ENCODE measurements at regions not wholly inside any gene's neighbourhood (a gene's known extent, or its start where the extent isn't known, plus 50 kb on each side); places are given as distances from the start of the nearest gene placed in this dataset.

- Histone ChIP-seq H3K4me3 (ENCODE audit: low read length) (no peak overlapping the region), H3K27ac (ENCODE audit: low read depth, low read length) (no peak overlapping the region), H3K9me3 (ENCODE audit: insufficient read depth, low read depth, low read length) (no peaks in the 10 kb centered on the region), H3K4me1 (ENCODE audit: insufficient read depth, low read length) (no peaks in the 10 kb centered on the region), H3K9ac (ENCODE audit: low read depth, low read length) (no peak overlapping the region), H3K27me3 (ENCODE audit: insufficient read depth, low read length) (no peaks in the 10 kb centered on the region), H3K36me3 (ENCODE audit: insufficient read depth, low read length) (no peaks in the 10 kb centered on the region)
- 92% methylated on average over 14 of the region's 14 CpGs for WGBS
These were observed 174.0 kb upstream of the DAB2 start for GRCh38 chr5:39598661-39599248.

DNA sequence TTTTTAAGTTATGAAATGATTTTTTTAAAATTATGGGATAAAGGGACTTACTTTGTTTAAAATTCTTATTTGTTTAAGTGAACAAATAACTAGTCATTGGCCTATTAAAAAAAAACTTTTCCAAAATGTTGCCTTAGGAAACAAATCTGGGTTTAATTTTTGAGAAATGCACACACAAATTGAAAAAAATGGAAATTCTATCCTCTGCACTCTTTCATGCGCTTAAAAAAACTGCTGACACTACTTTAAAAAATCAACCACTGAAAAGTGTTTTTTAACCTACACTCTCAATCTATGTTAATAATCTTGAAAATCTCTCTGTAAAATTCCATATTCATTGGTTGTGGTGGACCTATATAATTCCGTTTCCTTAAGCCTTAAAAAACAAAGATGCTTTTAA lies 163.4 kb upstream of the DAB2 start:
- 87% methylated on average over 1 of the region's 2 CpGs for WGBS
- no peaks in the 10 kb centered on the region for H3K4me1 ChIP-seq (ENCODE audit: insufficient read depth, low read length)
- H3K9ac ChIP-seq (ENCODE audit: low read depth, low read length) = no peak overlapping the region
- H3K27me3 ChIP-seq (ENCODE audit: insufficient read depth, low read length) = no peaks in the 10 kb centered on the region
- no peaks in the 10 kb centered on the region for H3K36me3 ChIP-seq (ENCODE audit: insufficient read depth, low read length)
- no peak overlapping the region for H3K27ac ChIP-seq (ENCODE audit: low read depth, low read length)
- no peaks in the 10 kb centered on the region for H3K9me3 ChIP-seq (ENCODE audit: insufficient read depth, low read depth, low read length)
- no peak overlapping the region for H3K4me3 ChIP-seq (ENCODE audit: low read length)

DNA sequence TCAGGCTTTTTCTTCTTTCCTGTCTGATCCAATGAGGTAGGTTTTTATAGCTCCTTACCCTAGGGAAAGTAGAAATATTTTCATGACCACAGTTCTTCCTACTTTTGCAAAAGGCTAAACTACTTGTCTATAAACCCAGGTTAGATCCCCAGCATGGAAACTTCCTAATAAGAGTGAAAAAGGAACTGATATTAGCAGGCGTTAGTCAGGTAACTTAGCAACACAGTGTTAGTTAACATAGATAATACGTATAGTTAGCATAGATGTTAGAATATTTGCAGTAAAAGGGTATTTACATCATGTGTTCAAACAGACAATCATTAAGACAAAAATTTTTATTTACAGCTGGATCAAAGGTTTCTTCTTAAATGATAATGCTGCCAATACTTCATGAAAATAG lies 162.9 kb upstream of the DAB2 start:
- WGBS = 100% methylated on average over 2 of the region's 2 CpGs
- Histone ChIP-seq H3K9ac (ENCODE audit: low read depth, low read length) (no peak overlapping the region), H3K4me3 (ENCODE audit: low read length) (no peak overlapping the region), H3K27me3 (ENCODE audit: insufficient read depth, low read length) (no peaks in the 10 kb centered on the region), H3K9me3 (ENCODE audit: insufficient read depth, low read depth, low read length) (no peaks in the 10 kb centered on the region), H3K36me3 (ENCODE audit: insufficient read depth, low read length) (no peaks in the 10 kb centered on the region), H3K27ac (ENCODE audit: low read depth, low read length) (no peak overlapping the region), H3K4me1 (ENCODE audit: insufficient read depth, low read length) (no peaks in the 10 kb centered on the region)

DNA sequence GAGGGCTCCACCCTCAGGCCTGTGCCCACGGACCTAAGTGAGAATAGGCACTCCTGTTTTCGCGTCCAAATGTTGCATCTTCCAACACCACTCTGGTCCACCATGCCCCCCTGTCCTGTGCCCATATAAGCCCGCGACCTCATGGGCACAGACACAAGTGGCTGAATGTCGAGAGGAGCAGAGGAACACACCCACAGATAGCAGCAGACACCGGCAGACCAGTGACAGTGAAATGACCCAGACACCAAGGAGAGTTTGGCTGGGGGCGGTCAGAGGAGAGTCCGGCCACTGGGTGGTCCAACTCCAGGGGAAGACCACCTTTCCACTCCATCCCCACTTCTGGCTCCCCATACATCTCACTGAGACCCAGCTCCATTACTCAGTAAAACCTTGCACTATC lies 161.4 kb upstream of the DAB2 start:
- Histone ChIP-seq H3K27me3 (ENCODE audit: insufficient read depth, low read length) (no peaks in the 10 kb centered on the region), H3K4me3 (ENCODE audit: low read length) (no peak overlapping the region), H3K4me1 (ENCODE audit: insufficient read depth, low read length) (no peaks in the 10 kb centered on the region), H3K36me3 (ENCODE audit: insufficient read depth, low read length) (no peaks in the 10 kb centered on the region), H3K9me3 (ENCODE audit: insufficient read depth, low read depth, low read length) (no peaks in the 10 kb centered on the region), H3K9ac (ENCODE audit: low read depth, low read length) (no peak overlapping the region), H3K27ac (ENCODE audit: low read depth, low read length) (no peak overlapping the region)
- 95% methylated on average over 9 of the region's 9 CpGs for WGBS

- H3K4me3 ChIP-seq (ENCODE audit: low read length) = no peak overlapping the region
- no peaks in the 10 kb centered on the region for H3K4me1 ChIP-seq (ENCODE audit: insufficient read depth, low read length)
- no peaks in the 10 kb centered on the region for H3K36me3 ChIP-seq (ENCODE audit: insufficient read depth, low read length)
- WGBS = 86% methylated on average over 1 of the region's 2 CpGs
- no peak overlapping the region for H3K27ac ChIP-seq (ENCODE audit: low read depth, low read length)
- H3K9ac ChIP-seq (ENCODE audit: low read depth, low read length) = no peak overlapping the region
- H3K9me3 ChIP-seq (ENCODE audit: insufficient read depth, low read depth, low read length) = no peaks in the 10 kb centered on the region
- no peaks in the 10 kb centered on the region for H3K27me3 ChIP-seq (ENCODE audit: insufficient read depth, low read length)
These were observed 160.1 kb upstream of the DAB2 start for GRCh38 chr5:39584927-39585326.

DNA sequence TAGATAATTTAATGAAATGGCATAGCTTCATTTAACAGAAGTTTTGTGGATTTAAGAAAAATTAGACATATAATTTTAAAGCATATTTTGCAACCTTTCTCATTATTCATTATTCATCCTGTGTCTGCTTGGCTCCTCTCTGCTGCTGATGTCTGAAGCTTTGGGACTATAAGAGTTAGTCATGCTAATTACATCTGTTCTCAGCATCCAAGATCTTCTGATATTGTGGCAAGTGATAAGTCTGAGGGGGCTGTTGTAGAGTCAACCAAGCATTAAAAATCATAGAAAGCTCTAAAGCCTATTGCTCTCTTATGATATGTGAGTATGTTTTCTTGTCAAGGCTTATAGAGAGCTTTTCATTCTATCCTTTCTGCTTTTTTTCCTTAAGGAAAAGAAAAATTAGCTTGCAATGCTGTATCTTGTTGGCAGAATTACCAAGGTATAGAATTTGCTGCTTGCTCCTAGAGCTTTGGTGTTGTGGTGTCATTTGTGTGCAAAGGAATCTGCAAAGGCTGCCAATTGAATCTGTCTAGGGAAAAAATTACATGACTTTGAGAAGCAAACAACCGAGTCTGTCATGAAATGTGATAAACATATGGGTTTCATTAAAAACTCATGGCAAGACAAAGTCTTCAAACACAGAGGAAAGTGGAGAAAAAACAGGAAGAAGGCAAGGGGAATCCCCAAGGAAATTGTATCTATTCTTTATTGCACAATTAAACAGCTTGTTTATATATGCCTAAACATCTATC lies 156.1 kb upstream of the DAB2 start:
- Histone ChIP-seq H3K9ac (ENCODE audit: low read depth, low read length) (no peak overlapping the region), H3K4me3 (ENCODE audit: low read length) (no peak overlapping the region), H3K36me3 (ENCODE audit: insufficient read depth, low read length) (no peaks in the 10 kb centered on the region), H3K27ac (ENCODE audit: low read depth, low read length) (no peak overlapping the region), H3K27me3 (ENCODE audit: insufficient read depth, low read length) (no peaks in the 10 kb centered on the region), H3K4me1 (ENCODE audit: insufficient read depth, low read length) (no peaks in the 10 kb centered on the region), H3K9me3 (ENCODE audit: insufficient read depth, low read depth, low read length) (no peaks in the 10 kb centered on the region)
- WGBS = 95% methylated on average over 1 of the region's 1 CpG

GRCh38 chr5:39579750-39580149 lies 155.0 kb upstream of the DAB2 start:
- Histone ChIP-seq H3K9ac (ENCODE audit: low read depth, low read length) (no peak overlapping the region), H3K9me3 (ENCODE audit: insufficient read depth, low read depth, low read length) (no peaks in the 10 kb centered on the region), H3K27ac (ENCODE audit: low read depth, low read length) (no peak overlapping the region), H3K27me3 (ENCODE audit: insufficient read depth, low read length) (no peaks in the 10 kb centered on the region), H3K36me3 (ENCODE audit: insufficient read depth, low read length) (no peaks in the 10 kb centered on the region), H3K4me1 (ENCODE audit: insufficient read depth, low read length) (no peaks in the 10 kb centered on the region), H3K4me3 (ENCODE audit: low read length) (no peak overlapping the region)
- WGBS = 87% methylated on average over 3 of the region's 3 CpGs

- H3K4me1 ChIP-seq (ENCODE audit: insufficient read depth, low read length) = no peaks in the 10 kb centered on the region
- no peaks in the 10 kb centered on the region for H3K36me3 ChIP-seq (ENCODE audit: insufficient read depth, low read length)
- H3K4me3 ChIP-seq (ENCODE audit: low read length) = no peak overlapping the region
- H3K27me3 ChIP-seq (ENCODE audit: insufficient read depth, low read length) = no peaks in the 10 kb centered on the region
- WGBS = 89% methylated on average over 2 of the region's 2 CpGs
- H3K9me3 ChIP-seq (ENCODE audit: insufficient read depth, low read depth, low read length) = no peaks in the 10 kb centered on the region
- H3K27ac ChIP-seq (ENCODE audit: low read depth, low read length) = no peak overlapping the region
- H3K9ac ChIP-seq (ENCODE audit: low read depth, low read length) = no peak overlapping the region
These were observed 154.2 kb upstream of the DAB2 start for GRCh38 chr5:39578887-39579497.

- WGBS = 66% methylated on average over 2 of the region's 2 CpGs
- Histone ChIP-seq H3K4me3 (ENCODE audit: low read length) (no peak overlapping the region), H3K4me1 (ENCODE audit: insufficient read depth, low read length) (no peaks in the 10 kb centered on the region)
These were observed 152.7 kb upstream of the DAB2 start for GRCh38 chr5:39577529-39577928.

DNA sequence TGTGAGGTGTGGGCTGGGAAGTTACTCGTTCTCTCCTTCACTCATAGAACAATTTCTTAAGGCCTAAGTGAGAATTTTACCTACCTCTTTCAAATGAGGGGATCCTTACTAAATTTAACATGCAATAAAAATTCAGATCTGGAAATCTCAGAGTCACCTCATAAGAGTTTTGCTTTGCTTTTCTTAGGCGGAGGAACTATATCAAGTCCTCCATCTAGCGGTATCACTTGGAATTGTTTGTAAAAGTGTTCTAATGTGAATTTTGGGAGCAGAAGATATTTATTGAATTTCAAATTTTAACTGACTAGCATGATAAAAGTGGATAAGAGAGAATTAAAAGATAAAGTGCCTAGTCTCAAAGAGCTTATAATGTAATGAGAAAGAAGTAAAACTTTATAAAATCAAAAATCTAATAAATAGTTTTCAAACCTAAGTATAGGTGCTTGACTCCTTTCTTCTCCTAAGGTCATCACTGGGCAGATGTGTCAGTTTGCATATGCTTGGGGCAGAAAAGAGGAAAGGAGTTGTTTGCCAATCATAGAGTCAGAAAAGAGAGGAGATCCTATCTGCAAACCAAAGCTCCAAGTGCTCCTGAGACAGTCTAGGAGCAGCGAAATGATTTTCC lies 145.7 kb upstream of the DAB2 start:
- Histone ChIP-seq H3K9me3 (ENCODE audit: insufficient read depth, low read depth, low read length) (no peaks in the 10 kb centered on the region), H3K9ac (ENCODE audit: low read depth, low read length) (no peak overlapping the region), H3K27me3 (ENCODE audit: insufficient read depth, low read length) (no peaks in the 10 kb centered on the region), H3K4me3 (ENCODE audit: low read length) (no peak overlapping the region), H3K36me3 (ENCODE audit: insufficient read depth, low read length) (no peaks in the 10 kb centered on the region), H3K27ac (ENCODE audit: low read depth, low read length) (no peak overlapping the region), H3K4me1 (ENCODE audit: insufficient read depth, low read length) (no peaks in the 10 kb centered on the region)
- WGBS = 47% methylated on average over 4 of the region's 4 CpGs

More at GRCh38 chr5:39577529-39577928, 152.7 kb upstream of the DAB2 start:
- Histone ChIP-seq H3K9me3 (ENCODE audit: insufficient read depth, low read depth, low read length) (no peaks in the 10 kb centered on the region), H3K9ac (ENCODE audit: low read depth, low read length) (no peak overlapping the region), H3K36me3 (ENCODE audit: insufficient read depth, low read length) (no peaks in the 10 kb centered on the region), H3K27ac (ENCODE audit: low read depth, low read length) (no peak overlapping the region), H3K27me3 (ENCODE audit: insufficient read depth, low read length) (no peaks in the 10 kb centered on the region)

DNA sequence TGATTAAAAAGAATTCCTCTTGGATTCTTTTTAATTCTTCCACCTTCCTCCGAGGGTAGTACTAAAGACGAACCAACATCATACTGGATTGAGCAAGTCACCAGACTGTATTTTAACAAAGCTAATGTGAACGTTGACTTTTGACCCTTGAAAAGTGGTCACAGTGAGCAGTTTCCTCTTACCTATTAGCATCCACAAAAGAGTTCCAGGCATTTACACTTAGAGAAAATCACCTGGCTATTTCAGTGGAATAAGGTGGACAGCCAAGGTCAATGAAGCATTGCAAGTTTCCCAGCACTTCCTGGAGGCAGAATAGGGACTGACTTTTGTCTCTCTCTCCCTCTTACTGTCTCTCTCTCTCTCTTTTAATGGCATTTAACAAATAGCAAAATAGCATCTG lies 145.1 kb upstream of the DAB2 start:
- Histone ChIP-seq H3K9me3 (ENCODE audit: insufficient read depth, low read depth, low read length) (no peaks in the 10 kb centered on the region), H3K36me3 (ENCODE audit: insufficient read depth, low read length) (no peaks in the 10 kb centered on the region), H3K9ac (ENCODE audit: low read depth, low read length) (no peak overlapping the region), H3K4me3 (ENCODE audit: low read length) (no peak overlapping the region), H3K27ac (ENCODE audit: low read depth, low read length) (no peak overlapping the region), H3K4me1 (ENCODE audit: insufficient read depth, low read length) (no peaks in the 10 kb centered on the region), H3K27me3 (ENCODE audit: insufficient read depth, low read length) (no peaks in the 10 kb centered on the region)
- 88% methylated on average over 3 of the region's 3 CpGs for WGBS
